Effector memory CD8-positive, alpha-beta T cell (primary cell): ENCODE measurements at regions not wholly inside any gene's neighbourhood (a gene's known extent, or its start where the extent isn't known, plus 50 kb on each side); places are given as distances from the start of the nearest gene placed in this dataset.

Experiments used
- ATAC-seq: fragments of 150-1000 bp; cut with Tn5 transposase; replicated peaks from 2 replicates; pipeline ENCODE4 v1.10.0; 2021; ENCODE audit warnings: mild to moderate bottlenecking, moderate library complexity
- DNase-seq, 3 experiments: peaks; one replicate each; pipeline ENCODE4 v3.0.0; 2021
- H3K27ac Mint-ChIP-seq, 2 donors: one replicate each; pipeline ENCODE4 v1.8.0; 2022; ENCODE audit warnings: mild to moderate bottlenecking in 2 of 2, mixed read lengths in 2 of 2, moderate library complexity in 2 of 2
- H3K27me3 Mint-ChIP-seq, 2 donors: one replicate each; pipeline ENCODE4 v1.8.0; 2022; ENCODE audit warnings: mixed read lengths in 2 of 2
- H3K36me3 Mint-ChIP-seq: one replicate; pipeline ENCODE4 v1.8.0; 2022; ENCODE audit warnings: mild to moderate bottlenecking, moderate library complexity, mixed read lengths; ENCODE audit not compliant: insufficient read depth
- H3K4me1 Mint-ChIP-seq, 2 donors: one replicate each; pipeline ENCODE4 v1.8.0; 2022; ENCODE audit warnings: low read depth in 2 of 2, mixed read lengths in 2 of 2
- H3K4me3 Mint-ChIP-seq, 2 donors: one replicate each; pipeline ENCODE4 v1.8.0; 2022; ENCODE audit warnings: mild to moderate bottlenecking in 2 of 2, mixed read lengths in 2 of 2, moderate library complexity in 2 of 2
- H3K9me3 Mint-ChIP-seq, 2 donors: one replicate each; pipeline ENCODE4 v1.8.0; 2022; ENCODE audit warnings: mixed read lengths in 2 of 2

- Mint-ChIP-seq H3K27me3 (no peaks in the 10 kb centered on the region), H3K9me3 (peaks cover 3 to 7% of the 10 kb centered on the region in 2 donors), H3K27ac (no peak overlapping the region), H3K36me3 (no peaks in the 10 kb centered on the region), H3K4me1 (no peaks in the 10 kb centered on the region), H3K4me3 (no peak overlapping the region)
- DNase-seq (no peak), ATAC-seq (no peak)
Measured at GRCh38 chr19:30315159-30315558, 57.0 kb upstream of the ZNF536 start.

DNA sequence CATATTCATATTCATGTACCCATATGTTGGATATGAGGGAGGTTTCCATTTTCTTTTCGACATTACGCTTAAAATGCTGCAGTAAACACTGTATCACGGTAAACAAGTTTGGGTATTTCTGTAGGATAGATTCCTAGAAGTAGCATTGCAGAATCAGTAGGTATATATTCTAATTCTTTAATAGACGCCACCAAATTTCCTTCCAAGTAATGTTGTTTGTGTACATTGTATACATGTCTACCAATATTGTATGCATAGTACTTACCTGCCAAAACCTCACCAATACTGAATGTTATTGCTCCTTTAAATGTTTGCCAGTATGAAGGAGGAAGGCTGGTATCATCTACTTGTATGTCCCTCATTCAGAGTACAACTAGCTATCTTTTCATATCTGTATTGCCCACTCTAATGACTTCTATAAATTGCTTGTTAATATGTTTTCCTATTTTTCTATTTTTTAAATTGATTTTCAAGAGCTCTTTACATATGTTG, 56.1 kb upstream of the ZNF536 start:
- Mint-ChIP-seq H3K27me3 (no peaks in the 10 kb centered on the region), H3K27ac (no peak overlapping the region), H3K9me3 (peaks cover 3 to 7% of the 10 kb centered on the region in 2 donors), H3K36me3 (no peaks in the 10 kb centered on the region), H3K4me3 (no peak overlapping the region), H3K4me1 (no peaks in the 10 kb centered on the region)
- no peak for DNase-seq
- ATAC-seq: no peak

DNA sequence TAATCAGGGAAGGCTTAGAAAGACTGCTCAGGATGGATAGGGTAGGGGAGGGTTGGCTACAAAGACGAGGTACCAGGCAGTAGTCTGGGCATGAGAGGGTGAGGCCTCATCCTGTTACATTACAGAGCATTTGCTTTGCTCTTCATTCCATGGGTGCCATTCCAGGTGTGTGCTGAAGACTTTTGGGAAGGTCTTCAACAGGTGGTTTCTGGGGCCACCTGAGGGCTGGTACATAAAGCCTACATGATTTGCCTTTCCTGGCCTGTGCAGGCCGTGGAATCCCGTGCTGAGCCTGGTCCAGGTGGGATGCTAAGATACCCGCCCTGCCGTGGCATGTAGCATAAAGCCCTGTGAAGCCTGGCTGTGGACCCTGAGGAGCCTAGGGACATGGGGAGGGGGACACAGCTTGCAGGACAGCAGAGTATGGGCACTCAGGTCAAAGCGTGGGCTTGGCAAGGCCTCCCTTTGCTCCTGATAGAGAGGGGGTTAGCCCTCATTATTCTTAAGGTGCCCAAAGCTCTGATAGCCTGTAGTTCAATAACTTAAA, 55.6 kb upstream of the ZNF536 start:
- ATAC-seq: no peak
- Mint-ChIP-seq H3K9me3 (peaks cover 3 to 7% of the 10 kb centered on the region in 2 donors), H3K36me3 (no peaks in the 10 kb centered on the region), H3K4me1 (no peaks in the 10 kb centered on the region), H3K27ac (no peak overlapping the region), H3K4me3 (no peak overlapping the region), H3K27me3 (no peaks in the 10 kb centered on the region)
- DNase-seq: no peak

- Mint-ChIP-seq H3K9me3 (peaks cover 3 to 7% of the 10 kb centered on the region in 2 donors), H3K4me1 (no peaks in the 10 kb centered on the region), H3K4me3 (no peak overlapping the region), H3K27me3 (peaks cover 0 to under 1% of the 10 kb centered on the region in 2 donors), H3K27ac (no peak overlapping the region), H3K36me3 (no peaks in the 10 kb centered on the region)
- ATAC-seq (no peak), DNase-seq (no peak)
Measured at GRCh38 chr19:30317403-30317802, 54.8 kb upstream of the ZNF536 start.

DNA sequence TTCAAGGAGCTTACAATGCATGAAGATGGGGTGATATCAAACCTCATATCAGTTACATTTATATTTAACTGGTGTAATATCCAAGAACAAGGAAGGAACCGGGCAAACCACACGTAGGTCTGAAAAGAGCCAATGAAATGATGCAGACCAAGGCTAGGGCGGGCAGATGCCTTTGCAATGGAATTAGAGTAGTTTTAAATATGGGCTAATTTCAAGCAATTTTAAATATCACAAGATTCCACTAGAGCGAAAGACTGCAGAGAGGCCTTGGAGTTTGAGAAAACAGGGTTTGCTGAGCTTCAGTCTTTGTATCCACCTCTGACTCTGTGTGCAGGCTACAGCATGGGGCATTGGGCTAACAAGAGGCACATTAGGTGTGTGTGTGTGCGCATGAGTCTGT, 53.9 kb upstream of the ZNF536 start:
- ATAC-seq (no peak), DNase-seq (no peak)
- Mint-ChIP-seq H3K36me3 (no peaks in the 10 kb centered on the region), H3K27me3 (peaks cover 0 to 6% of the 10 kb centered on the region in 2 donors), H3K27ac (no peak overlapping the region), H3K4me1 (no peaks in the 10 kb centered on the region), H3K4me3 (no peak overlapping the region), H3K9me3 (peaks cover 3 to 7% of the 10 kb centered on the region in 2 donors)

- DNase-seq: no peak
- Mint-ChIP-seq H3K4me1 (no peaks in the 10 kb centered on the region), H3K27ac (no peak overlapping the region)
Measured at GRCh38 chr19:30318936-30319335, 53.2 kb upstream of the ZNF536 start.

GRCh38 chr19:30319411-30319810, 52.8 kb upstream of the ZNF536 start:
- Mint-ChIP-seq H3K36me3 (no peaks in the 10 kb centered on the region), H3K27me3 (peaks cover 0 to 6% of the 10 kb centered on the region in 2 donors), H3K4me1 (no peaks in the 10 kb centered on the region), H3K4me3 (no peak overlapping the region), H3K27ac (no peak overlapping the region), H3K9me3 (peaks cover 7 to 15% of the 10 kb centered on the region in 2 donors)
- no peak for ATAC-seq
- no peak for DNase-seq

More at GRCh38 chr19:30318936-30319335, 53.2 kb upstream of the ZNF536 start:
- no peak for ATAC-seq
- Mint-ChIP-seq H3K9me3 (peaks cover 5 to 11% of the 10 kb centered on the region in 2 donors), H3K36me3 (no peaks in the 10 kb centered on the region), H3K4me3 (no peak overlapping the region), H3K27me3 (peaks cover 0 to 6% of the 10 kb centered on the region in 2 donors)

- no peak overlapping the region for H3K4me3 Mint-ChIP-seq
- no peak for DNase-seq
- peaks cover 7 to 13% of the 10 kb centered on the region in 2 donors for H3K9me3 Mint-ChIP-seq
- peaks cover 0 to 6% of the 10 kb centered on the region in 2 donors for H3K27me3 Mint-ChIP-seq
- no peaks in the 10 kb centered on the region for H3K4me1 Mint-ChIP-seq
- no peak for ATAC-seq
- H3K36me3 Mint-ChIP-seq: no peaks in the 10 kb centered on the region
- no peak overlapping the region for H3K27ac Mint-ChIP-seq
Measured at GRCh38 chr19:30319876-30320275, 52.3 kb upstream of the ZNF536 start.

DNA sequence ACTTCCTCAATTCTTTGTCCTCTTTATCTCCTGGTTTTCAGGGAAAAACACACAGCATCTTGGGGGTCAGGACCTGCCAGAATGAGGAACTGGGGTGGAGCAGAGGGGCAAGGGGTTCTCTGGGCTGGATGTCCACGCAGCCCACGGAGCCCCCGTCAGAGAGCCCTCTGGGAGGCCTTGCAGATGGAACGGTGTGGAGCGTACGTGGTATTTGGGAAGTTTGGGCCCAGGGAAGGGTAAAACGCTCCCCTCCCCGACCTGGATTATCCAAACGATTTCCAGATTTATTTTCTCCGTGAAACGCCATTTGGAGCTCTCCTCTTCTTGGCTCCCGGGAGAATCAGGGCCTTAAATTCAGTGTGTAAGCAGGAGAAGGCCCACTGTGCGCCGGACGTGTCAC, 51.7 kb upstream of the ZNF536 start:
- Mint-ChIP-seq H3K9me3 (peaks cover 4 to 8% of the 10 kb centered on the region in 2 donors), H3K4me1 (no peaks in the 10 kb centered on the region), H3K27me3 (peaks cover 0 to 6% of the 10 kb centered on the region in 2 donors), H3K36me3 (no peaks in the 10 kb centered on the region), H3K4me3 (no peak overlapping the region), H3K27ac (no peak overlapping the region)
- ATAC-seq: no peak
- DNase-seq: no peak

- Mint-ChIP-seq H3K4me1 (no peaks in the 10 kb centered on the region), H3K9me3 (peaks cover 4 to 8% of the 10 kb centered on the region in 2 donors), H3K36me3 (no peaks in the 10 kb centered on the region), H3K4me3 (no peak overlapping the region), H3K27ac (no peak overlapping the region), H3K27me3 (peaks cover 0 to 6% of the 10 kb centered on the region in 2 donors)
- ATAC-seq (no peak), DNase-seq (no peak)
Measured at GRCh38 chr19:30320916-30321315, 51.3 kb upstream of the ZNF536 start.
